ENCODE measurements at regions not wholly inside any gene's neighbourhood (a gene's known extent, or its start where the extent isn't known, plus 50 kb on each side); places are given as distances from the start of the nearest gene placed in this dataset.

- TF ChIP-seq CTCF (IDR thresholded peaks at IDR 0.05), result no peak
- TF ChIP-seq POLR2A (IDR thresholded peaks at IDR 0.05), result no peak
Measured at GRCh38 chr12:93180566-93180965, 197.2 kb upstream of the NUDT4 start.
